ENCODE measurements at regions not wholly inside any gene's neighbourhood (a gene's known extent, or its start where the extent isn't known, plus 50 kb on each side); places are given as distances from the start of the nearest gene placed in this dataset.

Small RNAs in the stretch of these regions (small RNA-seq; reads per million reads assigned to genes)
- 0 reads per million in 3 experiments for gene AP000676.1
- gene RF00026, result 0 reads per million in 3 experiments
- 0 reads per million in 3 experiments for gene RNU6-1135P

All from neural cell (in vitro differentiated cells).